DMS 273 (cell line): ENCODE measurements at regions not wholly inside any gene's neighbourhood (a gene's known extent, or its start where the extent isn't known, plus 50 kb on each side); places are given as distances from the start of the nearest gene placed in this dataset.
"Not testable (repeated sequence)": the region's sequence is repeated elsewhere in the genome, so short reads cannot be mapped to it uniquely, and the experiment has no call there.

Experiments used
- DNase-seq: peaks from one replicate; lab custom pipeline; 2025; ENCODE audit not compliant: unreplicated experiment; lab: John Stamatoyannopoulos, UW

- no peak for DNase-seq
Observed at GRCh38 chr3:63094642-63095408, 183.3 kb upstream of the SYNPR start.

GRCh38 chr3:63096248-63097058, 181.7 kb upstream of the SYNPR start:
- no peak for DNase-seq

GRCh38 chr3:63097396-63097795, 180.7 kb upstream of the SYNPR start:
- no peak for DNase-seq

- DNase-seq = no peak
Observed at GRCh38 chr3:63116922-63117321, 161.2 kb upstream of the SYNPR start.

DNA sequence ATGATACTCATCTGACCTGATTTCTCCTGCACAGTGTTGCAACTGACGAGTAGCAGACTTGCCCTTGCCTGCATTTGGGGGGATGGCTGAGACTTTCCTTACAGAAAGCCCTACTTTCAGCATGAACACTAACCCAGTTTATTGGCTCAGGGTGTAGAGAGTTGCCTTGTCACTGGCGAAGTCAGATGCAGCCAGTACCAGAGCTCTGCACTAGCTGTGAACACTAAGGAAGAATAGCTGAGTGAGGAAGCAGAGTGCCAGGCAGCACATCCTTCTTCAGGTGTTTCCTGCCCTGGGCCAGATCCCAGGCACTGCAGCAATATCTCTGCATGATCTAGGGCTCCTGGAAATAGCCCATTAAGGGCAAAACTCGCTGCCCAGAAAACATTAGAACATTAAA, 154.0 kb upstream of the SYNPR start:
- DNase-seq = no peak

- DNase-seq = no peak
Observed at GRCh38 chr3:63126530-63126929, 151.6 kb upstream of the SYNPR start.

- no peak for DNase-seq
Observed at GRCh38 chr3:63128380-63128779, 149.7 kb upstream of the SYNPR start.

DNA sequence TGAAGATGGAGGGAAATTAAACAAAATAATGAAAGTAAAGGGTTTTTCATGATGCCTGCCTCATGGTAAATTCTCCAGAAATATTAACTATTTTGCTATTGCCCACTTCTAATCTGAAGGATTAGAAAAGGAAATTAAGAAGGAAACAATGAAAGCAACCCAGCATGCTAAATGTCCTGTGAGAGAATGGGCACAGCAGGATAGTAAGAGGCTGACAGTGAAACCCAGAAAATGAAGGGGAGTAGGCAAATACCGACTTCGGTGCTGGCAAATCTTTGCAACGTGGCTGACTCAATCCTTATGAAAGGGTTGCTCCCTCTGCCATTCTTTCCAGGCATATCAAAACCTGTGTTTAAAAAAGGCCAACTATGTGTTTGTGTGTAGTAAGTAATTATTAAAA, 147.5 kb upstream of the SYNPR start:
- no peak for DNase-seq

- no peak for DNase-seq
Observed at GRCh38 chr3:63132461-63133250, 145.5 kb upstream of the SYNPR start.

DNA sequence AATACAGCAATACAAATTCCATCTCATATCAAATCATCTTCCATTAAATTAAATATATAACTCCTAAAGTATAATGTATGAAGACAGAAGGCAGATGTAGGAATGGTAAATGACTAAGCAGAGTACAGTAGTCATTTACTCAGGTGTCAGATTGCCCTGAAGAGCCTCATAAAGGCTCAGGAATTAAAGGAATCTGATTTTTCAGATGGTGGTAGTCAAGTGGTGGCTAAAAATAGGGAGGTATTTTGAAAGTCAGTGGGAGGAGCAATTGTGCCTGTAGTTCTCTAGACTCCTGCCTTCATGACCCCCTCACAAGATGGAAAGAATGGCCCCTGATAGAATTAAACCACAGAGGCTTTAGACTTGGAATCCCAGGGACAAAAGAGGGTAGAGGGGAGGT, 142.7 kb upstream of the SYNPR start:
- DNase-seq = peak; percentile 11

GRCh38 chr3:63136249-63136648, 141.9 kb upstream of the SYNPR start:
- not testable (repeated sequence) for DNase-seq

DNA sequence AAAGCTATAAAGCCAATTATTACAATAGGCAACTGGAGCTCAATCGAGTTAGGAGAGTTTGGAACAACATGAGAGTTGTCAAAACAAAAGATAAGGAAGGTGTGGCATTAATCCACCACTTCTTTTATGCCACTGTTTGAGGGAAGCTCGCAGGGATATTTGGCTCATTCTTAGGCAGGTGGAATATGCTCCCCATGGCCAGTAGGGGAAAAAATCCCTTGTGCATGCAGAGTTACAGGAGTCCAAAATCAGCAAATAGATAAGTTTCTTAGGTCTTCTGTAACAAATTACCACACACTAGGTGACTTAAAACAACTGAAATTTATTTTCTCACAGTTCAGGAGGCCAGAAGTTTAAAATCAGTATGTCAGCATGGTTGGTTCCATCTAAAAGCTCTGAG, 135.4 kb upstream of the SYNPR start:
- DNase-seq = peak; percentile 6

GRCh38 chr3:63146154-63146553, 132.0 kb upstream of the SYNPR start:
- DNase-seq = no peak

DNA sequence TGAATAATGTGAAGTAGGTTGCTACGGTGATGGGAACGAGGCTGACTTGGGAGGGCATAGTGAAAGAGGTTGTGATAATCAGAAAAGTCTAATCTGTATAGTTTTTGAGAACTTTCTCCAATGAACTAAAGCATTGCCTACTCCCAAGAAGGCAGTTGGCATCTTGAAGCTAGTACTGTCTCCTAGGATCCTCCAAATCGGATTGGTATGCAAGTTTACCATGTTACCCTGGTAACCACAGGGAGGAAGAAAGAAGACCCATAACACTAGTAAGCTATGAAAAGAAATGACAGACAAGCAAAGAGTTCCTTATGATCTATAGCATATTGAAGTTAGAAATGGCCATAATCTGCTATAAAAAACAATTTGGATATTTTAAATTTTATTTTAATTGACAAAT, 127.2 kb upstream of the SYNPR start:
- DNase-seq = peak; percentile 7

GRCh38 chr3:63151897-63152296, 126.2 kb upstream of the SYNPR start:
- peak; percentile 89 for DNase-seq

DNA sequence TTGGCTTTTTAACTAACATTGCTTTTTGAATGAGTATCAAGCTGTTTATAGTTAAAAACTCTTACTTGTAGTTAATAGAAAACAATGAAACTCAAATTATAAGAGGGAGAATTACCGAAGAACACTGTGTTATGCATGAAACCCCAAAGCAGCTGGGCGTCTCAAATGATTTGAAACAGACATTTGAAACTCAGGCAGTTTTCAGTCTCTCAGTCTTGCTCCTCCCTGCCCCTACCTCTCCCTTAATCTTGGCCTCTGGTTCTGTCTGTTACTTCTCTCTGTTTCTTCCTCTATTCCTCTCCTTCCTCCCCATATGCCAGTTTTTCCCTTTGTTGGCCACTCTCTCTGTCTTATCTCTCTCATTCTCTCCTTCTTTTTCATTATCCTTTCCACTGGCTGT, 118.3 kb upstream of the SYNPR start:
- DNase-seq = no peak

GRCh38 chr3:63167113-63167512, 111.0 kb upstream of the SYNPR start:
- DNase-seq = no peak

DNA sequence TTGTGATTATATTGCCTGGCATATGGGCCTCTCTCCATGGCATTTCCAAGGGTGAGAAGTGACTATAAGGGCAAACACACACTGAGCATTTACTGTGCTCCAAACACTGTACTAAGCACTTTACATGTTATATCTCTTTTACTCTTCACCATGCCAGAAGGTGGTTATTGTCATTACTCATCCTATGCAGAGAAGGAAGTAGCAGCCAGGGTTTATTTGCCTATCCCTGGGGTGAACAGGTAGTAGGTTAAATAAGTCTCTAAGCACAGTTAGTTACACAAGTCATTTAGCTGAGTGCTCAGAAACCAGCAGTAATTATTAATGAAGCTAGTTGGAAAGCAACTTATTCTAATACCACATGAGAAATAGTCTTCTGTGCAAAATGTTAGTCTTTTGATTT, 109.9 kb upstream of the SYNPR start:
- DNase-seq = no peak

- DNase-seq = no peak
Observed at GRCh38 chr3:63179862-63180522, 98.1 kb upstream of the SYNPR start.

GRCh38 chr3:63192248-63192647, 85.9 kb upstream of the SYNPR start:
- peak; percentile 9 for DNase-seq

DNA sequence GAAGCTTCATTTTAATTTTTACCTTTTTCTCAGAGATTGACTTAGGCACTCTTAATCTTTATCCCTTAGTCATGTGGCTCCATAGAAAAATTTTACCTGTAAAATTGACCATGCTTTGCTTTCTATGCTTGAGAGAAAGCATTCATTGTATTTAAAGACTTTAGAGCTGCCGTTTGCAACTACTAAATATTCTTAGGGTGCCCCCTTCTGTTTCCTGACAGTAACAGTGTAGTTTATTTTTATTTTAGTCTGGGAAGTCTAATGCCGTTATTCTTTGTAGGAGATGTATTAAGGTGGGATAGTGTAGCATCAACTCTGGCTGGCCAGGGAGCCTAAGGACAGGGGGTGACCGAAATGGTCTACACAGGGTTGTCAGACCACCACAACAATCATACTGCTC, 84.5 kb upstream of the SYNPR start:
- DNase-seq = peak; percentile 59
